NK-92 (cell line): ENCODE measurements at regions not wholly inside any gene's neighbourhood (a gene's known extent, or its start where the extent isn't known, plus 50 kb on each side); places are given as distances from the start of the nearest gene placed in this dataset.

Experiments used
- DNase-seq: peaks from one replicate; lab custom pipeline; 2025; ENCODE audit not compliant: unreplicated experiment; lab: John Stamatoyannopoulos, UW

DNA sequence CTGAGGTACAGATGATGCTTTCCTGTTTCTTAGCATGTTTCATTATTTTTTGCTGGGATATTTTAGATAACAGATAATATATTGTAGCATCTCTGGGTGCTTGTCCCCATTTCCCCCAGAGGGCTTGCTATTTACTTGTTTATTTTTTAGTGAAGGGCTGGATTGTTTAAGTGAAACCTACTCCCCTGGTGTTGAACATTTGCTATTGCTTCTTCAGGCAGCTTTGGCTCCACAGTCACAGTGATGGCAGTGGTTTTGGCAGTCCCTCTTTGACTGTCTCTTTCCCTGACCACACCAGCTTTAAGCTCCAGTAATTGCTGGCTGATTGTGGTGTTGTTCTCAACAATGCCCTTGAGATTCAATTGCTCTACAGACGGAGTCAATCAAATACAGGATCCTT, 128.9 kb downstream of the KLF13 start:
- DNase-seq: no peak

DNA sequence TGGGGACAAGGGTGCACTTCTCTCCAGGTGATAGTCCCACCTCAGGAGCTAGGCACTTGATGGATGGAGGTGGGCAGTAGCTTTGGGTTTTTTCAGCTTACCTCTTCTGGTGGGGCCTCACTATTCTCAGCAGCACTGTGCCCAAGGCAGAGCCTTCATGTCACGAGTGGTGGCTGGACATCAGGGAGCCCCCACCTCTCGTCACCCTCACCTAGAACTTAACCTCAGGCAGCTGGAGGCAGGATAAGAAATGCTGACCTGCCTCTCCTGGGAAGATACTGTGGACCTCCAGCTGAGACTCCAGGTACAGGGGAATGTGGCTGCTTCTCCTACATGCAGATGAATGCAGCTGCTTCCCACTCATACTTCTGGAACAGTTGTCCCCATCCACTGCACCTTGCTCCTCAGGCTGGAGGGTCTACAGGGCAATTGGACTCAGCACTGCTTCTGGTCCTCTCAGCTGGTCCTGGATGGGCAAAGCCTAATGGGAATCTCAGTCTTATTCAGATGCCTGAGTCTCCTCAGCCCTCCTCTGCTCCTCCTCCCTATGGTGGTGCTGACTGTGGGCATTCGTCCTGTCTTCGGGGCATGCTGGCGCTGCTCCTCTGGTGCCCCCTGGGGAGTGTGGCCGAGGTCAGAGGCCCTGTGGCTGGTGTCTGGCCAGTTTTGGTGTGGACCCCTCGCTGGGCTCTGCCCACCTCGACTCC, 129.9 kb downstream of the KLF13 start:
- DNase-seq: no peak

DNA sequence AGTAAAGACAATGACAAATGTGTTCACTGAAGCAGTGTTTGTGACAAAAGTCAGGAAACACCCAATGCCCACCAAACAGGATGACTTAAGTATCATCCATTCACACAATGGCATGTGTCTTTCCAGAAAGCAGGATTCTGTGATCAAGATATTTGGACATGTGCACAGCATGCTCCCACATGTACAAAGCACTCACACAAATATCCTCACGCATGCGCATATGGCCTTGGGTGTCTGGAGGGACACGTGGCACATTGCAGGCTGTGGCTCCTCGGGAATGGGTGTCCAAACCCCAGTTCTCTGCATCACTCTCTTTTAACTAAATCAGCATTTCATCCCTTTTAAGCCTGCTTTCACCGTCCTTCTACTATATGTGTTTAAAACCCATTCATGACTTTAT, 130.5 kb downstream of the KLF13 start:
- no peak for DNase-seq

DNA sequence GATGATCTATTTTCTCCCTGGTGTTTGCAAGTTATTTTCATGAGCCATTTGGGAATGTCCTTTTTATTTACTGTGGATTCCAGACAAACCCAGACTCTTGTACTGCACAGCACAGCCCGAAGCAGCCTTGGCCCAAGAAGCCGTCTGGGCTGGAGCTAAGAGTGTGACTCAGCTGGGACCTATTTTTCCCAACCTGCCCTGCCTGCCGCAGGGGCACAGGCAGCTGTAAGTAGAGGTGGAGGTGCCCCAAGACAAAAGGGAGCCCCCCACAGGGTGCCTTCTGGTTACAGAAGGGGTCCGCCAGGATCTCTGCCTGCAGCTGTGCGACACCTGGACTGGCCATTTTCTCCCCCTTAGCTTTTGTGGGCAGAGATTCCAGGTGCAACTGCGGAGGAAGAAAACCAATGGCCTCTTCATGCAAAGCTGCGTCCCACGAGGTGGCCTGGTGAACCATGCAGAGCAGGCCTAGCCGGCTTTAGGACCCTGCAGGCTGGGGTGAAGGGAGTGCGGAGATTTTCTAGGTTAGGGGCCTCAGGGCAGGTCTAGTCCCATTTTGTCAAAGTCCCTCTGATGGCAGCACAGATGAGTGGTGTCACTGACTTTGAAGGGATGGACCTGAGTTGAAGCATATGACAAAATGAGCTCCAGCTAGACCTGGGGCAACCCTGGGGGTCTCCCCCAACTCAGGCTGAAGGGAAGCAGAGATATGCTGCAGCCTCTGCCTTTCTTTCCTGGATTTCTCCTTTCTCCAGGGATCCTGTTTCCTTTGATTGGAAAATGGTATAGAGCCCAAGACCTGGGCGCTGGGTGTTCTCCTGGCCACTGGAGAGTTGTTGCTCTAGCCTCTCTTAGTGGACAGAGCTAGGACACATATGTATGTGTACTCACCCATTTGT, 131.2 kb downstream of the KLF13 start:
- no peak for DNase-seq

DNA sequence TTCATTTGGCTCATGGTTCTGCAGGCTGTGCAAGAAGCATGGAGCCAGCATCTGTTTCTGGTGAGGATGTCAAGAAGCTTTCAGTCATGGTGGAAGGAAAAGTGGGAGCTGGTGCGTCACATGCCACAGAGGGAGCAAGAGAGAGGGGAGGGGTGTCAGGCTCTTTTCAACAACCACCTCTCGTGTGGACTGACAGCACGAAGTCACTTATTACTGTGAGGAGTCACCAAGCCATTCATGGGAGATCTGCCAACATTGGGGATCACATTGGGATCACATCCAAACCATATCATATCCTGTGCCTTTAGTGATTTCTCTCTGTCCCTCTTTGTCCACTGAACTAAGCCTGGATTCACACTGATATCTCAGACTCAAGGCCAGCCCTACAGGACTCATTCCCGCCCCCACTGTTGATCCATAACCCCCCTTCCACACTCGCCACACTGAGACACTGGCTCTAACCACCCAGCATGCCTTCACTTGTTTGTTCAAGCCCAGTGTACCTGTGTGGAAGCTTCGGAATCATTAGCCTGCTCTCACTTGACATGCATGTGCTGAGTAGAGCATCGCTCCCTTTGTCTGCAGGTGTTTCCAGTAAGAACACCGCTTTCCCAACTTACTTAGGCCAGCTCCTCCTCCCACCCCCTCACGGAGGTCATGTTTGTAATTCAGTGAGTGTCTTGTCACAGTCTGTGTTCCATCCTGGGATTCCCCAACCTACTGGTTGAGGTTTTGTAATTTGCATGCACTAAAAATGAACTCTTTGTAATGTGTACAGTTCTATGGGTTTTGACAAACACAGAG, 132.2 kb downstream of the KLF13 start:
- DNase-seq: no peak

DNA sequence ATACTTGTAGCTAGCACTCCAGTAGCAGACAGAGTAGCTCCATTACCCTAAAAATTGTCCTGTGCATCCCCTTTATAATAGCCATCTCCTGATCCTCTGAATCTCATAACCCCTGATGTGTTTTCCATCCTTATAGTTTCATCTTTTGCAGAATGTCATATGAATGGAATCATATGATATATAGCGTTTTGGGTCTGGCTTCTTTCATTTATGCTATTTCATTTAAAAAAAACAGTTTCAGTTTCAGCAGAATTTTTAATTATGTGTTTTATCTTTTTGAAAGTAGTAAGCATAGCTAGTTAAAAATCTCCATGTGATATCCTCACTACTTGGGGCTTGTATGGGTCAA, 132.7 kb downstream of the KLF13 start:
- DNase-seq: no peak

DNA sequence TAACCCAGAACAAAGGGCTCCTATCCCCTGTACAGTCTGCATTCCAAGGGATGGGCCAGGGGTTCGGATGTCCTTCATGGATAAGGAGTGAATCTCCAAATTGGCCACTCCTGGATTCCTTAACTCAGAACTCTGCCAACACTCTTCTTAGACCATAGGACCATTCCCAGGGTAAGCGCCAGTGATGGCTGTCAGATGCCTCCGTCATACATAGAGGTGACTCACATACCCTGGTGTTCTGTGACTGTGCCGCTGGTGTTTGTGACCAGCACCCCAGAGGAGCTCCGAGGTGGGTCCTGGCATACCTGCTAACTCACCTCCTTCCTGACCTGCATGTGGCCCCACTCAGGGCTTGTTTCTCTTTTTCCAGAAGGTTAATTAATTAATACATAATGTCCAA, 134.7 kb downstream of the KLF13 start:
- DNase-seq: no peak

DNA sequence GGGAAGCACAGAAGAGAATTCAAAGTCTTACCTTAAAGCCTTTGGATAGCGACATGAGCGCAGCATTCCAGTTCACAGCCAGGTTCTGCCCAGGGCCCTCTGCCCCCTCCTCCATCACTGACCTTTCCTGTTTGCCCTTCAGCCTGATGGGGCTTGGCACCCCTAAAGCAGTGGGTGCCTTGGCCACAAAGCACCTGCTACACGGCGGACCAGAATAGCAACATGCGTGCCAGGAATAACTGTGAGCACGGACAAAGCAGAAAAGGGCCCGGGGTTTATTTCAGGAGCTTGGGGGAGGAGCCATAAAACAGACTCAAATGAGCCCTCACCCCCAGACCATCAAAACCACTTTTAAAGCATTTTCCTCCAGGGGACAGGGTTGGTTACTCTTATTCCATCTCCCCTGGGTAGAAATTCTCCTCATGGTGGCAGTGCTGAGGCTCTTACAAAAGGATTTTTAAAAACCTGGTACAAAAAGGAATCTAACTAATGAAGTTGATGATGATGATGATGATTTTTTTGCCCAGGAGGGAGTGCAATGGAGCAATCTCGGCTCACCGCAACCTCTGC, 135.4 kb downstream of the KLF13 start:
- DNase-seq: no peak

DNA sequence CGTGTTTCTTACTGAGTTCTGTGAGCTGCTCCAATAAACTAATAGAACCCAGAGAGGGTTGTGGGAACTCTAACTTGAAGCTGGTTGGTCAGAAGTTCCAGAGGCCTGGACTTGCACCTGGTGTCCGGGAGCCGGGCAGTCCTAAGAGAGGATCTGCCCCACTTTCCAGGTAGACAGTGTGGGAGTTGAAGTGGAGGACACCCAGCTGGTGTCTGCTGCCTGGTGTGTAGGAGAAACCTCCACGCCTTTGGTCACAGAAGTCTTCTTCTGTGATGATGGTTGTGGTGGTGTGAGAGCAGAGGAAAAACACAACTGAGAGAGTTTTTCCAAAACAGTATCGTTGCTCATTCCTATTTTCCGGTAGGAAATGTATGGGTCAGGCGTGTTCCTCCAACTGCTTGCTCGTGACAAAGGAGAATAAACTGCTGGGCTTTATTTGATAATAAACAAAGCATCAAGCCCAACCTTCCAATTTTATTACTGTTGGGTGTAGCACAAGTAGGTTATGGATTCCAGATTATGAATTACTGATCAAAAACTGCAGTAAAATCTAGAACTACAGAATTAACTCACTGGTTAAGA, 137.0 kb downstream of the KLF13 start:
- no peak for DNase-seq

DNA sequence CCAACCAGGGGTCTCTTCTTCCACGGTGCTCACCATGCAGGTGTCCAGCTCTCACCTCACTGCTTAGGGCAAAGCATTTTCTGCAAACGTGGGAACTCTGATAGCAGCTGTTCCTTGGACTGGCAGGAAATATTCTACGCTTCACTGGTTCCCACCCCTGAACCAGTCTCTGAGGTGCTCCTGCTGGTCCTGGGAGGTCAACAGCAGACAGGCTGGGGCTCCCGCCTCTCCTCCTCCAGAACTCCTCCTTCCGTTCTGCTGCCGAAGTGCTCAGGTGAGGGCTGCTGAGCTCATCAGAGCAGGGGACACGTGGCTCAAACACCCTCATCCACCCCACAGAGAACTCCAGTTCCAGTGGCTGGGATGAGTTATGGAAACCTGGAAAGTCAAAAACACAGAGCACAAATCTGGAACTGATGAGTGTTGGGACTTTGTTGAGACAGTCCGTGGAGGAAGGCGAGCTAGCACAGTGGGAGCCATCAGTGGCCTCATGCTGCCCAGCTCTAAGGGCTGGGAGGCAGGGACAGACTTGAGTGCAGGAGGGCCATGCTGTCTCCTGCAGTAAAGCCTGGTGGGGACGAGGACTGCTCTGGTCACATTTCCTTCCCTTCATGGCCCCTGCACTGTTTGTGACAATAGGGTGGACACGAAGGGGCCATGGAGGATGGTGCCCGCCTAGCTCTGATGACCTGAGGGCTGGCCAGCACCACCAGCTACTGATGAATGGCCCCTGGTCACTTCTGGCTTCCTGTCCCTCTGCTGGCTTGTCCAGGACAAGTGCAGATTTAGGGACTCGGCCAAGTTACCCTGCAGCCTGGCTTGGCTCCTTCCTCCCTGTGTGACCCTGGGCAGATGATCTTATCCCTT, 137.8 kb downstream of the KLF13 start:
- no peak for DNase-seq

DNA sequence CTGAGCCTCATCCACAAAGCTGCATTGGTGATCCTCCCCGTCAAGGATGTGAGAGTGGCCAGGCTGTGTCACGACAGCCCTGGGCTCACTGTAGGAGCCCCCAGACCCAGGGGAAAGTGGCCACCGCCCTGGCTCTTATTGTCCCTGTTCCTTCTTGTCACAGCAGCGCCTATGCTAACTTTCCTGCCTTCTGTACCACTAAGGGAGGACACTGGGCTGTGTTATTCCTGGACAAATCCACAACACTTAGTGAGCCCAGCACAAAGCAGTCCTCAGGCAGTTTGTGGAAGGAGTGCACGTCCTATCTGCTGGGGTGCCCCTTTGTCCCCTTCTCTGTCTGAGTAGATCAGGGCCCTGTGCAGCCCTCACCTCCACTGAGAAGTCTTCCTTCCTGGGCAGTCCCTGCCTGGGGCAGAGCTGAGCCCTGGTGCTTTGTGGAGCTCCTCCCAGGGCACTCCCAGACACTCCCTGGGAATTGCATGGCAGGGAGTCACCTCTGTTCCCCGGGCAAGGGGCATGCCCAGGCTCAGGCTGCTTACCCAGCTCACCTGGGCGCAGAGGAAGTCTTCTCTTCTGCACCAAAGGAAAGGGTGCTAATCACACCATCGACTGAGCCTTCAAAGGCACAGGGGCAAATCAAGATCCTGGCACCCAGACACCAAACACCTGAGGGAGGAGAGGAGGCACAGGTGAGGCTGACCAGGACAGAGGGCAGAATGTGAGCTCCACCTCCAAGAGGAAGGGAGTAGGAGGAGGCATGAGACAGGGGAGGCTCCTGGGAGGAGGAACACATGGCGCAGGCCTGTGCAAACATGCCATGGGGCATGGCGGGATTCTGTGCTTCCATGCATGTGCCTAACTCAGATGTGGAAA, 138.7 kb downstream of the KLF13 start:
- no peak for DNase-seq

DNA sequence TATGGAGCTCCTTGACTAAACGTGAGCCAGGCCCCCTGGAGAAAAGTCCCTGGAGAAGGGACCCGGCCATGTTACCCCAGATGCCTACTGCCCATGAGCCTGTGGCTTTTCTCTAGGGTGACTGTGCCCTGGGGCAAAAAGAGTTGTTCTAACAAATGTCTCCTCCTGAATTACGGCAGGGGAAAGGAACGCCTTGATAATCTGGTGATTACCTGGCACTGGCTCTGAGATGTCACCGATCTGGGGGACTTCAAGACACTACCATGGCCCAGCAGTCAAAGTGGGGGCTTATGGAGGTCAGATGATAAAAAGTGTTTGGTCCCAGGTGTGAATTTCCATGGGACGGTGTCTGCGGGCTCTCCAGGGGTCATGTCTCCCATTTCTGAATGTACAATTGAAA, 140.7 kb downstream of the KLF13 start:
- no peak for DNase-seq

DNA sequence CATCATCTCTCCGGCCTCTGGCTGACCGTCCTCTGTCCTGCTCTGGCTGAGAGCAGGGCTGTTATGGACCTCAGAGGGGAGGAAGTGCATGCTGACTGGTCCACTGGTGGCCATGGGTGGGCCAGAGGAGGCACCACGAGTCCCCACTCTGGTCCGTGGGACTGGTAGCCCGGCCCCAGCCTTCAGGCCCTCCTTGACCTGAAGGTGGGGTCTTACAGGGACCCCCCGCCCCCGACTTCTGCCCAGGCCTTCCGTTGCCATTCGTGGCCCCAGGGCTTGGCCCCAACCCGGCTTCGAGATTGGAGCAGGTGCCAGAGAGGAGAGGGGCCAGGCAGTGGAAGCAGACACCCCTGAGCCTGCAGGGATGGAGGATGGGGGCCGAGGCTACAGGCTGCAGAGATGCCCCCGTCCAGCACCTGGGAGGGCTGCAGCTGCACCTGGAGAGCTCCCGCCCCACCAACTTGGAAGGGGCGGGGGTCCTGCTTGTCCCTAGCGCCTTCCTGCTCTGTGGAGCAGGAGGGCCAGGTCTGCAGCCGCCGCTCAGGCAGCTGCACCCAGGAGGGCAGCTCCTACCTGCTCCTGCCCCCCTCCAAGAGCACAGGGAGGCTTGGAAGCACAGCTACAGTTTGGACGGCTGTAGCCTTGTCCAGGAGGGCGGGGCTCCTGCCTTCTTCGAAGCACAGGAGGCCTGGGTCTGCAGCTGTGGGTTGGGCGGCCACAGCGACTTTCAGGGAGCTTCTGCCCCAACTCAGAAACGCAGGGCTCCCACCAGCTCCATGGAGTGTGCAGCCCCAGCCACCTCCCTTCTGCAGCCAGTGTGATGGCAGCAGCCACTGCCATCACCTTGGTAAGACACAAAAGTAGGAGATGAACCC, 142.5 kb downstream of the KLF13 start:
- DNase-seq: no peak

DNA sequence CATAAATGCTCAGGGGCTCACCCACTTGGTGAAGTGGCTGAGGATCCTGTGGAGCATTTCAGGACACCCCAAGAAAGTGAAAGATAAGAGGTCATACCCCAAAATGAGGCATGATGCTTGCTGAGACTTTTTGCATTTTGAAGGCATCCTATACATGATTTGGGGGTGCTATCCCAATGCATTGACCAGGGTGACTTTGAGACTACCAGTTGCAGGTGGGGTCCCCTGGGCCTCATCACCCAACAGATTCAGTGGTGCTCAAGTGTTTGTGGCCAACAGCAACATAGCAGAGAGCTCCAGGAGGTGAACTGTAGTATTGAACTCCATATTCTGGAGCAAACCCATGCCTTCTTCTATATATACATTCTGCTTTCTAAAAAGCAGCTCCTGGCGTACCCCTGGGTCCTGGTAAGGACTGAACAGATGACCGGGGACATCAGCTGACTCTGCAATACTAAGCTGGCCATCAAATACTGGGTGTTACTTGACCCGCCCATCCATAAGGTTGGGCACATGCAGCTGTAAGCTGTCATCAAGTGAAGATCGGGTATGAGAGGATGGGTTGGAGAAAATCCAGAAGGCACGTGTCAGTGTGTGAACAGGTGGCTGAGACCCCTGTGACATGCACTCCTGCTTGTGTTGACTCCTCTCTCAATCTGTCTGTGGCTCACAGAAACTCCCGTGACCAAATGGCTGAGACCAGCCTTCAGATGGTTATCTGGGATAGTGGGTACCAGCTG, 143.3 kb downstream of the KLF13 start:
- no peak for DNase-seq

DNA sequence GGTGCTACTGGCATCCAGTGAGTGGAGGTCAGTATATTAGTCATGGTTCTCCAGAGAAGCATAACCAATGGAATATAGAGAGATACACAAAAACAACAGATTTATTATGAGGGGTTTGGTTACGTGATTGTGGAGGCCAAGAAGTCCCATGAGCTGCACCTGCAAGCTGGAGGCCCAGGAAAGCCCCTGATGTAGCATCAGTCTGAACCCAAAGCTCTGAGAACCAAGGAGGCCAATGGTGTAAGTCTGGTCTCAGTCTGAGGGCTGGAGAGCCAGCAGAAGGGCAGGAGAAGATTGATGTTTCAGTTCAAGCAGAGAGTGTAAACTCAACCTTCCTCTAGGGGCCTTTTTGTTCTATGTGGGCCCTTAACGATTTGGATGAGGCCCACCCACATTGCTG, 144.1 kb downstream of the KLF13 start:
- DNase-seq: no peak

DNA sequence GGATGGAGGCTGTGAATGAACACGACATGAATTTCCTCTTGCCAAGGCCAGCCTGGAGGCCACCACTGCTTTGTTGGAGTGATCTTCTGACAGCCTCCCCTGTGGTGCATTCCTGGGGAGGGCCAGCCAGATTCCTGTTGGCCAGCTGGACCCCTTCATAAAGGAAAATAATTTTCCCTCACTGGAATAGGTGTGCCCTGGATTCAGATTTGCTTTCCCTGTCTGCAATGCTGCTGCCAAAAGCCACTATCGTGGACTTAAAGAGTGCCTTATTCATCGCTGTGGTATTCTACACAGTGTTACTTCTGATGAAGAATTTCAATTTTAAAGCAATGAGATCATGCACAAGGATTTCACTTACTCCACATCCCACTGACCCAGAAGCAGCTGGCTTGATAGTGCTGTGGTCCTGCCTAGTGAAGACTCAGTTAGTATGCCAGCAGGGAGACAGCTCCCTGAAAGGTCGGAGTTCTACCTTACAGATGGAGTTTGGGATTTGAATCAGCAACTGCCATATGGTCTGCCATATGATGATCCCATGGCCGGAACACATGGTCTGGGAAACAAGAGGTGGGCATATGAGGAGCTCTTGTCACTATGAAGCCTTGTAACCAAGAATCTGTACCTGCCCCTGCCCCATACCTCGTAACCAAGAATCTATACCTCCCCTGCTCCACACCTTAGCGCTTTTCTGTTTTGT, 145.2 kb downstream of the KLF13 start:
- no peak for DNase-seq
